C4-2B (cell line): ENCODE measurements at regions not wholly inside any gene's neighbourhood (a gene's known extent, or its start where the extent isn't known, plus 50 kb on each side); places are given as distances from the start of the nearest gene placed in this dataset.

Source experiments
- ZFX ChIP-seq: fragments of 450-650 bp; IDR thresholded peaks from 2 replicates; pipeline ENCODE4 v1.6.1; 2017
- TF ChIP-seq, protein P1 (sequence below): fragments of 450-650 bp; conservative IDR thresholded peaks from 2 replicates; pipeline ENCODE4 v1.5.1; 2017; ENCODE audit warnings: mild to moderate bottlenecking

DNA sequence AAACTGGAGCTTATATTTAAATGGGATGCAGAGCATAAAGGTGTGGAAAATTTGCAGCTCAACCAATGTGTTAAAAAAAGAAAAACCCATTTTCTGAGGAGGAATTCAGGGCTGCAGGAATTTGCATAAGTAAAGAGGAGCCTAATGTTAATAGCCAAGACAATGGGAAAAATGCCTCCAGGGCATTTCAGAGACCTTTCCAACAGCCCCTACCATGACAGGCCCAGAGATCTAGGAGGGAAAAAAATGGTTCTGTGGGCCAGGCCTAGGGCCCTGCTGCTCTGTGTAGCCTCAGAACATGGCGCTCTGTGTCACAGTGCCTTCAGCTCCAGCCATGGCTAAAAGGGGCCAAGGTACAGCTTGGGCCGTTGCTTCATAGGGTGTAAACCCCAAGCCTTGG lies 719.7 kb upstream of the ACVR2A start:
- TF ChIP-seq, protein P1, sequence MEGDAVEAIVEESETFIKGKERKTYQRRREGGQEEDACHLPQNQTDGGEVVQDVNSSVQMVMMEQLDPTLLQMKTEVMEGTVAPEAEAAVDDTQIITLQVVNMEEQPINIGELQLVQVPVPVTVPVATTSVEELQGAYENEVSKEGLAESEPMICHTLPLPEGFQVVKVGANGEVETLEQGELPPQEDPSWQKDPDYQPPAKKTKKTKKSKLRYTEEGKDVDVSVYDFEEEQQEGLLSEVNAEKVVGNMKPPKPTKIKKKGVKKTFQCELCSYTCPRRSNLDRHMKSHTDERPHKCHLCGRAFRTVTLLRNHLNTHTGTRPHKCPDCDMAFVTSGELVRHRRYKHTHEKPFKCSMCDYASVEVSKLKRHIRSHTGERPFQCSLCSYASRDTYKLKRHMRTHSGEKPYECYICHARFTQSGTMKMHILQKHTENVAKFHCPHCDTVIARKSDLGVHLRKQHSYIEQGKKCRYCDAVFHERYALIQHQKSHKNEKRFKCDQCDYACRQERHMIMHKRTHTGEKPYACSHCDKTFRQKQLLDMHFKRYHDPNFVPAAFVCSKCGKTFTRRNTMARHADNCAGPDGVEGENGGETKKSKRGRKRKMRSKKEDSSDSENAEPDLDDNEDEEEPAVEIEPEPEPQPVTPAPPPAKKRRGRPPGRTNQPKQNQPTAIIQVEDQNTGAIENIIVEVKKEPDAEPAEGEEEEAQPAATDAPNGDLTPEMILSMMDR = no peak
- TF ChIP-seq ZFX = no peak
